GM18507 (cell line): ENCODE measurements at regions not wholly inside any gene's neighbourhood (a gene's known extent, or its start where the extent isn't known, plus 50 kb on each side); places are given as distances from the start of the nearest gene placed in this dataset.

Source experiments
- DNase-seq: peaks from one replicate; pipeline ENCODE4 v3.0.0; 2011; ENCODE audit warnings: low read depth; ENCODE audit not compliant: insufficient read length; ENCODE audit errors: extremely low spot score
- FAIRE-seq: peaks from 2 replicates; lab custom pipeline; 2011; peaks lifted over from hg19 to GRCh38; lab: Jason Lieb, UNC

- no peak for DNase-seq
- FAIRE-seq: no peak
Measured at GRCh38 chr12:92206011-92206410, 60.4 kb upstream of the BTG1 start.

GRCh38 chr12:92199819-92200576 lies 54.4 kb upstream of the BTG1 start:
- FAIRE-seq (no peak), DNase-seq (no peak)

- DNase-seq (no peak), FAIRE-seq (no peak)
Measured at GRCh38 chr12:92197815-92198214, 52.2 kb upstream of the BTG1 start.

- DNase-seq (no peak), FAIRE-seq (no peak)
Measured at GRCh38 chr12:92196368-92196767, 50.7 kb upstream of the BTG1 start.
